Heart left ventricle (tissue), 16 donors: ENCODE measurements at regions not wholly inside any gene's neighbourhood (a gene's known extent, or its start where the extent isn't known, plus 50 kb on each side); places are given as distances from the start of the nearest gene placed in this dataset.
A peak's percentile ranks its signal among the peaks of the same experiment; 100 is the strongest.

Source experiments
- ATAC-seq, 4 donors: fragments of 200-7000 bp; cut with Tn5 transposase; one replicate each; pipeline ENCODE4 v1.9.1; 2020 to 2022; ENCODE audit warnings: moderate library complexity in 4 of 4, mild to moderate bottlenecking in 3 of 4, moderate number of reproducible peaks in 1 of 4
- DNase-seq, 5 donors: peaks; one replicate each; pipeline ENCODE4 v3.0.0-alpha.2; 2020
- H3K27ac ChIP-seq, 12 donors: fragments of 200-600 bp; sonication (generic) in 4 of 12; one replicate each; pipeline versions ENCODE4 v1.5.0 to v1.8.0; 2016 to 2022; ENCODE audit warnings: mild to moderate bottlenecking in 2 of 12
- H3K27me3 ChIP-seq, 9 donors: fragments of 200-600 bp; sonication (generic) in 2 of 9; one replicate each; pipeline versions ENCODE4 v1.5.1 to v1.8.0; 2016 to 2022; ENCODE audit warnings: mild to moderate bottlenecking in 3 of 9
- H3K36me3 ChIP-seq, 9 donors: fragments of 200-600 bp; sonication (generic) in 2 of 9; one replicate each; pipeline versions ENCODE4 v1.5.0 to v1.8.0; 2018 to 2022; ENCODE audit warnings: mild to moderate bottlenecking in 2 of 9
- H3K4me1 ChIP-seq, 12 donors: fragments of 200-600 bp; sonication (generic) in 4 of 12; one replicate each; pipeline versions ENCODE4 v1.5.0 to v1.8.0; 2016 to 2022; ENCODE audit warnings: mild to moderate bottlenecking in 3 of 12
- H3K4me3 ChIP-seq, 12 donors: fragments of 200-600 bp; sonication (generic) in 4 of 12; one replicate each; pipeline versions ENCODE4 v1.5.0 to v1.8.0; 2017 to 2022; ENCODE audit warnings: mild to moderate bottlenecking in 9 of 12, moderate library complexity in 4 of 12
- H3K9me3 ChIP-seq, 12 donors: fragments of 200-600 bp; sonication (generic) in 4 of 12; one replicate each; pipeline versions ENCODE4 v1.5.0 to v1.8.0; 2016 to 2022; ENCODE audit warnings: mild to moderate bottlenecking in 1 of 12
- POLR2A ChIP-seq, 2 donors: fragments of 450-650 bp; IDR thresholded peaks; one replicate each; pipeline ENCODE4 v1.6.1; 2017; ENCODE audit warnings: antibody characterized with exemption in 2 of 2, mild to moderate bottlenecking in 2 of 2, moderate library complexity in 2 of 2
- WGBS, 4 donors: extraction: QIAGEN DNeasy Blood & Tissue Kit in 2 of 4; methylation state at CpG; one replicate each; pipeline versions ENCODE4 v1.1.5 to v1.1.7; 2013 to 2018; 5-methylcytosine and 5-hydroxymethylcytosine counted together
- intact Hi-C, 10 donors: fragments of 100-400 bp; cut with DNase I; formaldehyde crosslinking; loops; one replicate each; pipeline versions ENCODE4 v1.11.1 to v1.14.2; 2022
- TF ChIP-seq, protein P1 (sequence below), 12 donors: fragments of 200-600 bp; sonication (generic) in 4 of 12; IDR thresholded peaks; one replicate each; pipeline versions ENCODE4 v1.5.0 to v1.8.0; 2018 to 2022; ENCODE audit warnings: antibody characterized with exemption in 12 of 12, mild to moderate bottlenecking in 5 of 12
- donor health status: ischemic (EF 13 %, LVEDD 7.1; RV severe dilation, severe dysfunction).
- donor health status: healthy with polysubstance abuse.
- donor health status: DM: no; HTN: yes; CAD: no.
- donor health status: DM: no; HTN: no; CAD: no.
- donor health status: ischemic (EF 25% LVEDD 6.9; RV normal size, moderate dysfunction).
- donor health status: ischemic (EF 25% LVEDD 5.7; RV mildly dilated, moderate dysfunction).
- donor health status: healthy.
- donor health status: DM: yes; HTN: yes; CAD: no.
- donor health status: ischemic (EF 35%, LVEDD 5.7; RV mildly dilated, moderate dysfunction).
- donor health status: nonischemic (EF 11% LVEDD 7.7; RV severe dilation, severe dysfunction).
- donor health status: DM: yes; HTN: yes; CAD: no.
- donor health status: PGD.
- donor health status: ischemic (EF 29% LVEDD 5.4; RV normal size, mild dysfunction).
- donor health status: nonischemic (EF 23%, LVEDD 6.1; RV moderate dilation, normal function).

DNA sequence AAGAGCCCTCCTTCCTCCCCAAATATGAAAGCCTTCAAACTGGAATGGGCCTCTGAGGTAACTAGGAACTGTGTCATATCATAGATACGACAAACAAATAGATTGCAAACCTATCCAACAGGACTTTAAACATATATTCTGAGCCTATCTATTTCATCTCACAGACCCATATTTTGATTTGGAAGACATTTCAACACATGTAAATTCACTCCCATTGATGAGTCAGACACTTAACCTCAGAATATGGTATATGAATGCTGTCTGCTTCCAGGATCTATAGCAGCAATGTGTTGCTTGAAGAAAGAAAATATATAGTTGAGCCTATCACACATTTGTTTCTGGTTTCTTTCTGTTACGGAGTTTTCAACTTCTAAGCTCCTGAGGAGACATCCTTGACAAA lies 221.9 kb upstream of the SAMSN1 start:
- H3K36me3 ChIP-seq = no peaks in the 10 kb centered on the region
- no peak overlapping the region for H3K4me3 ChIP-seq
- DNase-seq (no peak), ATAC-seq (no peak)
- TF ChIP-seq POLR2A (IDR thresholded peaks at IDR 0.05) = no peak
- TF ChIP-seq, protein P1, sequence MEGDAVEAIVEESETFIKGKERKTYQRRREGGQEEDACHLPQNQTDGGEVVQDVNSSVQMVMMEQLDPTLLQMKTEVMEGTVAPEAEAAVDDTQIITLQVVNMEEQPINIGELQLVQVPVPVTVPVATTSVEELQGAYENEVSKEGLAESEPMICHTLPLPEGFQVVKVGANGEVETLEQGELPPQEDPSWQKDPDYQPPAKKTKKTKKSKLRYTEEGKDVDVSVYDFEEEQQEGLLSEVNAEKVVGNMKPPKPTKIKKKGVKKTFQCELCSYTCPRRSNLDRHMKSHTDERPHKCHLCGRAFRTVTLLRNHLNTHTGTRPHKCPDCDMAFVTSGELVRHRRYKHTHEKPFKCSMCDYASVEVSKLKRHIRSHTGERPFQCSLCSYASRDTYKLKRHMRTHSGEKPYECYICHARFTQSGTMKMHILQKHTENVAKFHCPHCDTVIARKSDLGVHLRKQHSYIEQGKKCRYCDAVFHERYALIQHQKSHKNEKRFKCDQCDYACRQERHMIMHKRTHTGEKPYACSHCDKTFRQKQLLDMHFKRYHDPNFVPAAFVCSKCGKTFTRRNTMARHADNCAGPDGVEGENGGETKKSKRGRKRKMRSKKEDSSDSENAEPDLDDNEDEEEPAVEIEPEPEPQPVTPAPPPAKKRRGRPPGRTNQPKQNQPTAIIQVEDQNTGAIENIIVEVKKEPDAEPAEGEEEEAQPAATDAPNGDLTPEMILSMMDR (IDR thresholded peaks at IDR 0.05) = no peak
- intact Hi-C loops = no loop called here
- H3K27ac ChIP-seq = no peak overlapping the region
- peaks cover 0 to 8% (median 0%) of the 10 kb centered on the region in 12 donors for H3K4me1 ChIP-seq
- H3K9me3 ChIP-seq = no peaks in the 10 kb centered on the region
- 89 to 96% (median 94%) methylated on average over 2 of the region's 2 CpGs for WGBS, 4 donors
- no peaks in the 10 kb centered on the region for H3K27me3 ChIP-seq

- no peaks in the 10 kb centered on the region for H3K27me3 ChIP-seq
- intact Hi-C loops = no loop called here
- DNase-seq (no peak), ATAC-seq (no peak)
- 74 to 79% (median 78%) methylated on average over 3 of the region's 3 CpGs for WGBS, 4 donors
- no peaks in the 10 kb centered on the region for H3K9me3 ChIP-seq
- H3K36me3 ChIP-seq = no peaks in the 10 kb centered on the region
- peaks cover 0 to 15% (median 0%) of the 10 kb centered on the region in 12 donors for H3K4me1 ChIP-seq
- TF ChIP-seq, protein P1 (IDR thresholded peaks at IDR 0.05) = no peak
- TF ChIP-seq POLR2A (IDR thresholded peaks at IDR 0.05) = no peak
- no peak overlapping the region for H3K27ac ChIP-seq
- H3K4me3 ChIP-seq = no peak overlapping the region
Measured at GRCh38 chr21:14767192-14767852, 221.2 kb upstream of the SAMSN1 start.

DNA sequence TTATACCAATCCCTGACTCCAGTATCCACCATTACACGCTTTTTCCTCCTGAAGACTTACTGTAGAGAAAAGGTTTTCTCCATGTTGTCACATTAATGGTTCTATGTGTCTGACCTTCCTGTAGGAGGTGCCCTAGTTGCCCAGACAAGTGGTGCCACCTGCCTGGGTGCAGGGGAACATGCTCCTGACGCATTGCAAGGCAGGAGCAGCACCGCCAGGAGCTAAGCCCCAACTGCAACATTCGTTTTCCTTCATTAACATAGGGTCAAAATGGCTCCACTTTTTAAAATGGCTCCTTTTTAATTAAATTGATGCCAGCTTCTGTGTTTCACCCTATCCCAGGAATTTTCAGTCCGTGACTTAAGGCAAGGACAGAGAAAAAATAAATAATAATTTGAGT lies 220.1 kb upstream of the SAMSN1 start:
- DNase-seq = no peak
- WGBS, 4 donors = 82 to 86% (median 85%) methylated on average over 5 of the region's 5 CpGs
- H3K27me3 ChIP-seq = no peaks in the 10 kb centered on the region

GRCh38 chr21:14763695-14764064 lies 217.6 kb upstream of the SAMSN1 start:
- no peak overlapping the region for H3K4me3 ChIP-seq
- peaks cover 0 to 15% (median 0%) of the 10 kb centered on the region in 12 donors for H3K4me1 ChIP-seq
- intact Hi-C loops = no loop called here
- peaks cover 0 to 11% (median 0%) of the 10 kb centered on the region in 12 donors for H3K9me3 ChIP-seq
- 67 to 86% (median 74%) methylated on average over 4 of the region's 4 CpGs for WGBS, 4 donors
- H3K27ac ChIP-seq = peak overlapping the region in 2 of 12 donors; percentile 19 to 91
- no peak for DNase-seq
- no peak for TF ChIP-seq POLR2A (IDR thresholded peaks at IDR 0.05)
- TF ChIP-seq, protein P1 (IDR thresholded peaks at IDR 0.05) = no peak
- ATAC-seq = no peak
- no peaks in the 10 kb centered on the region for H3K36me3 ChIP-seq
- H3K27me3 ChIP-seq = no peaks in the 10 kb centered on the region

More for the DNA sequence above, 220.1 kb upstream of the SAMSN1 start:
- no peak for ATAC-seq
- no peak for TF ChIP-seq POLR2A (IDR thresholded peaks at IDR 0.05)
- TF ChIP-seq, protein P1 (IDR thresholded peaks at IDR 0.05) = no peak
- no peaks in the 10 kb centered on the region for H3K9me3 ChIP-seq
- intact Hi-C loops = no loop called here
- peaks cover 0 to 15% (median 0%) of the 10 kb centered on the region in 12 donors for H3K4me1 ChIP-seq
- no peaks in the 10 kb centered on the region for H3K36me3 ChIP-seq
- no peak overlapping the region for H3K4me3 ChIP-seq
- H3K27ac ChIP-seq = no peak overlapping the region
